HCT116 (cell line): ENCODE measurements at regions not wholly inside any gene's neighbourhood (a gene's known extent, or its start where the extent isn't known, plus 50 kb on each side); places are given as distances from the start of the nearest gene placed in this dataset.

Experiments used
- ATAC-seq: fragments of 200-7000 bp; cut with Tn5 transposase; 2 replicates; pipeline ENCODE4 v1.9.1; 2020; ENCODE audit warnings: mild to moderate bottlenecking, moderate library complexity
- BruUV-seq: library from RNA; stranded (reverse); fragments of 400-500 nt; replicated peaks from 2 replicates; lab custom pipeline; 2021; lab: Mats Ljungman, UMichigan
- CTCF ChIA-PET: fragments of 300-600 bp; sonication (Branson Sonifier 250); formaldehyde crosslinking; loops from one replicate; lab custom pipeline; 2021; ENCODE audit warnings: antibody characterized with exemption; lab: Charles Lee
- POLR2A ChIA-PET: fragments of 300-600, 350-600 bp; sonication (Branson Sonifier 250); formaldehyde crosslinking; loops from one replicate; lab custom pipeline; 2021; ENCODE audit warnings: antibody characterized with exemption; lab: Charles Lee
- RAD21 ChIA-PET, 2 experiments: fragments of 300-600 bp; sonication (Branson Sonifier 250); formaldehyde crosslinking; loops; one replicate each; lab custom pipeline; 2023; ENCODE audit warnings: low total read pairs in 2 of 2; ENCODE audit not compliant: uncharacterized antibody in 2 of 2, unreplicated experiment in 2 of 2, low non-redundant PET in 1 of 2; lab: Charles Lee
- DNase-seq: peaks from one replicate; pipeline ENCODE4 v3.0.0-alpha.2; 2010; ENCODE audit warnings: low read depth, low spot score
- H2AFZ ChIP-seq: fragments of 200-600 bp; shearing (Covaris generic), sonication (generic); 2 replicates; pipeline ENCODE4 v1.6.1; 2017; ENCODE audit warnings: low read depth, mixed run types, mixed read lengths, antibody characterized with exemption, low read length; ENCODE audit not compliant: poor library complexity, severe bottlenecking
- H3K27ac ChIP-seq: 2 replicates; pipeline ENCODE4 v1.5.1; 2012; ENCODE audit warnings: low read depth, low read length
- H3K27me3 ChIP-seq: fragments of 200-600 bp; sonication (generic); 2 replicates; pipeline ENCODE4 v1.6.1; 2016; ENCODE audit warnings: mixed run types, low read length, mixed read lengths; ENCODE audit not compliant: insufficient read depth
- H3K36me3 ChIP-seq, 2 experiments: fragments of 200-500 bp in 1 of 2; fragments of 200-600 bp in 1 of 2; sonication (Bioruptor generic) in 1 of 2; sonication (generic) in 1 of 2; 2 replicates each; pipeline versions ENCODE4 v1.5.1 to v1.6.1; 2014 to 2016; ENCODE audit warnings: low read length in 2 of 2, inconsistent platforms in 1 of 2, mixed read lengths in 1 of 2, mixed run types in 1 of 2; ENCODE audit not compliant: insufficient read depth in 2 of 2, control insufficient read depth in 1 of 2
- H3K4me1 ChIP-seq, 2 experiments: fragments of 200-600 bp in 1 of 2; sonication (generic) in 1 of 2; 2 replicates each; pipeline versions ENCODE4 v1.5.1 to v1.6.1; 2012 to 2017; ENCODE audit warnings: low read length in 2 of 2, inconsistent platforms in 1 of 2, mild to moderate bottlenecking in 1 of 2, mixed read lengths in 1 of 2, mixed run types in 1 of 2, moderate library complexity in 1 of 2; ENCODE audit not compliant: insufficient read depth in 2 of 2, control insufficient read depth in 1 of 2
- H3K4me2 ChIP-seq: fragments of 200-600 bp; sonication (generic); 2 replicates; pipeline ENCODE4 v1.6.1; 2017; ENCODE audit warnings: mixed run types, low read length, mixed read lengths
- H3K4me3 ChIP-seq, 2 experiments: fragments of 200-600 bp in 1 of 2; sonication (generic) in 1 of 2; replicated peaks in 1 of 2; 2 replicates each; pipeline ENCODE4 v1.5.1; 2011 to 2016; ENCODE audit warnings: low read length in 2 of 2, control low read depth in 1 of 2, low read depth in 1 of 2, mild to moderate bottlenecking in 1 of 2, mixed read lengths in 1 of 2, mixed run types in 1 of 2
- H3K79me2 ChIP-seq: fragments of 200-600 bp; sonication (generic); 2 replicates; pipeline ENCODE4 v1.6.1; 2017; ENCODE audit warnings: mild to moderate bottlenecking, mixed run types, low read length, moderate library complexity, mixed read lengths; ENCODE audit not compliant: insufficient read depth
- H3K9ac ChIP-seq: fragments of 200-600 bp; sonication (generic); 2 replicates; pipeline ENCODE4 v1.6.1; 2016; ENCODE audit warnings: low read length, mixed read lengths
- H3K9me2 ChIP-seq: fragments of 200-600 bp; sonication (generic), shearing (Covaris generic); 2 replicates; pipeline ENCODE4 v1.6.1; 2017; ENCODE audit warnings: mixed run types, mild to moderate bottlenecking, moderate library complexity; ENCODE audit not compliant: insufficient read depth
- H3K9me3 ChIP-seq, 2 experiments: fragments of 200-500 bp in 1 of 2; fragments of 200-600 bp in 1 of 2; sonication (Bioruptor generic) in 1 of 2; sonication (generic) in 1 of 2; 2 replicates each; pipeline ENCODE4 v1.6.1; 2014 to 2017; ENCODE audit warnings: low read length in 2 of 2, mixed read lengths in 2 of 2, inconsistent platforms in 1 of 2, low read depth in 1 of 2, mild to moderate bottlenecking in 1 of 2, mixed run types in 1 of 2, moderate library complexity in 1 of 2; ENCODE audit not compliant: control insufficient read depth in 1 of 2, insufficient read depth in 1 of 2
- H4K20me1 ChIP-seq: fragments of 200-600 bp; sonication (generic), shearing (Covaris generic); 2 replicates; pipeline ENCODE4 v1.6.1; 2017; ENCODE audit warnings: mixed run types, mild to moderate bottlenecking, moderate library complexity; ENCODE audit not compliant: insufficient read depth
- ATF3 ChIP-seq: IDR thresholded peaks from 2 replicates; pipeline ENCODE4 v1.6.1; 2012
- CBX3 ChIP-seq: IDR thresholded peaks from 2 replicates; pipeline ENCODE4 v1.6.1; 2012; ENCODE audit warnings: low read depth
- CEBPB ChIP-seq: IDR thresholded peaks from 2 replicates; pipeline ENCODE4 v1.6.1; 2012; ENCODE audit warnings: low read depth
- EGR1 ChIP-seq: IDR thresholded peaks from 2 replicates; pipeline ENCODE4 v1.6.1; 2012; ENCODE audit warnings: low read depth
- ELF1 ChIP-seq: IDR thresholded peaks from 2 replicates; pipeline ENCODE4 v1.6.1; 2012; ENCODE audit warnings: low read depth, borderline replicate concordance
- EZH2 ChIP-seq: fragments of 200-600 bp; sonication (generic); IDR thresholded peaks from 2 replicates; pipeline ENCODE4 v1.6.1; 2017; ENCODE audit warnings: antibody characterized with exemption, mixed run types
- EZH2phosphoT487 ChIP-seq: fragments of 200-600 bp; IDR thresholded peaks from 2 replicates; pipeline ENCODE4 v1.6.1; 2018; ENCODE audit warnings: antibody characterized with exemption, borderline replicate concordance
- FOSL1 ChIP-seq: IDR thresholded peaks from 2 replicates; pipeline ENCODE4 v1.6.1; 2012; ENCODE audit warnings: low read depth
- JUND ChIP-seq: IDR thresholded peaks from 2 replicates; pipeline ENCODE4 v1.6.1; 2012
- POLR2A ChIP-seq: IDR thresholded peaks from 2 replicates; pipeline ENCODE4 v1.7.0; 2011; ENCODE audit warnings: borderline replicate concordance; ENCODE audit not compliant: insufficient read depth, insufficient read length; ENCODE audit errors: extremely low read depth
- RAD21 ChIP-seq: IDR thresholded peaks from 2 replicates; pipeline ENCODE4 v1.6.1; 2012; ENCODE audit warnings: low read depth, mild to moderate bottlenecking
- REST ChIP-seq: IDR thresholded peaks from 2 replicates; pipeline ENCODE4 v1.6.1; 2012; ENCODE audit warnings: low read depth
- SIN3A ChIP-seq: IDR thresholded peaks from 2 replicates; pipeline ENCODE4 v1.6.1; 2012; ENCODE audit warnings: low read depth
- SP1 ChIP-seq: IDR thresholded peaks from 2 replicates; pipeline ENCODE4 v1.6.1; 2012; ENCODE audit warnings: low read depth
- SRF ChIP-seq: IDR thresholded peaks from 2 replicates; pipeline ENCODE4 v1.6.1; 2012; ENCODE audit warnings: low read depth
- YY1 ChIP-seq: IDR thresholded peaks from 2 replicates; pipeline ENCODE4 v1.6.1; 2011; ENCODE audit warnings: low read length, low read depth, moderate library complexity, mild to moderate bottlenecking; ENCODE audit not compliant: insufficient replicate concordance; ENCODE audit errors: extremely low read depth
- ZBTB33 ChIP-seq: IDR thresholded peaks from 2 replicates; pipeline ENCODE4 v1.6.1; 2011; ENCODE audit warnings: mild to moderate bottlenecking, low read length, moderate library complexity; ENCODE audit not compliant: insufficient replicate concordance; ENCODE audit errors: extremely low read depth
- ZFX ChIP-seq: fragments of 450-650 bp; IDR thresholded peaks from 2 replicates; pipeline ENCODE4 v1.6.1; 2017
- ZNF274 ChIP-seq: fragments of 200-500 bp; sonication (Bioruptor generic); IDR thresholded peaks from 2 replicates; pipeline ENCODE4 v1.6.1; 2014; ENCODE audit warnings: mild to moderate bottlenecking, low read depth, low read length, inconsistent platforms
- intact Hi-C: fragments of 100-400 bp; cut with micrococcal nuclease; formaldehyde crosslinking; loops from 2 replicates; pipeline ENCODE4 v1.10.0; 2022

GRCh38 chr18:41577529-41577928 is 377.5 kb upstream of the PIK3C3 start:
- DNase-seq: no peak
- RAD21 ChIA-PET: no interaction called here
- no peak for ATAC-seq

More at GRCh38 chr18:41577529-41577928, 377.5 kb upstream of the PIK3C3 start:
- no peak overlapping the region for H3K4me3 ChIP-seq
- no peak overlapping the region for H3K4me2 ChIP-seq
- no peak for TF ChIP-seq REST
- no peak for TF ChIP-seq ZNF274
- no peak for TF ChIP-seq RAD21
- no peak for TF ChIP-seq EZH2phosphoT487
- TF ChIP-seq EGR1: no peak
- TF ChIP-seq ZBTB33: no peak
- TF ChIP-seq ZFX: no peak
- TF ChIP-seq SP1: no peak
- no peak for TF ChIP-seq SIN3A
- no peak for TF ChIP-seq CBX3
- no peak for TF ChIP-seq FOSL1
- TF ChIP-seq CEBPB: no peak
- TF ChIP-seq ELF1: no peak
- TF ChIP-seq POLR2A: no peak
- TF ChIP-seq ATF3: no peak
- no peak for TF ChIP-seq EZH2
- TF ChIP-seq SRF: no peak
- TF ChIP-seq JUND: no peak
- no peak for TF ChIP-seq YY1
- no TSS peak for BruUV-seq
- H2AFZ ChIP-seq: no peak overlapping the region
- H3K36me3 ChIP-seq: no peaks in the 10 kb centered on the region
- no peaks in the 10 kb centered on the region for H3K4me1 ChIP-seq
- no peaks in the 10 kb centered on the region for H4K20me1 ChIP-seq
- H3K9me2 ChIP-seq: no peaks in the 10 kb centered on the region
- no peak overlapping the region for H3K9ac ChIP-seq
- no peaks in the 10 kb centered on the region for H3K79me2 ChIP-seq
- intact Hi-C loops: no loop called here
- ChIA-PET POLR2A (no interaction called here), CTCF (no interaction called here)
- no peaks in the 10 kb centered on the region for H3K27me3 ChIP-seq
- H3K27ac ChIP-seq: no peak overlapping the region
- peaks cover 3 to 11% of the 10 kb centered on the region in 2 experiments; a peak in 1 of 4 replicates for H3K9me3 ChIP-seq
